ENCODE measurements at regions not wholly inside any gene's neighbourhood (a gene's known extent, or its start where the extent isn't known, plus 50 kb on each side); places are given as distances from the start of the nearest gene placed in this dataset.

- no peak overlapping the region for H3K27ac ChIP-seq (replicated peaks in 1 of 4)
- H3K4me1 ChIP-seq: no peaks in the 10 kb centered on the region
- 66% methylated on average over 2 of the region's 2 CpGs for WGBS
- intact Hi-C loops (cut with DNase I): no loop called here
- H3K36me3 ChIP-seq: no peaks in the 10 kb centered on the region
- H3K4me3 ChIP-seq: no peak overlapping the region
- no peaks in the 10 kb centered on the region for H3K27me3 ChIP-seq
- H3K9me3 ChIP-seq: no peaks in the 10 kb centered on the region
- TF ChIP-seq POLR2A (IDR thresholded peaks at IDR 0.05; ENCODE audit: low read depth) (no peak), CTCF (IDR thresholded peaks at IDR 0.05) (no peak), EP300 (IDR thresholded peaks at IDR 0.05) (no peak), POLR2AphosphoS5 (IDR thresholded peaks at IDR 0.05) (no peak)
- DNase-seq (ENCODE audit: extremely low spot score): no peak
Measured at GRCh38 chr3:148149556-148149955, 548.1 kb upstream of the AGTR1 start.

GRCh38 chr3:148150141-148150540 lies 547.6 kb upstream of the AGTR1 start:
- no peak overlapping the region for H3K4me3 ChIP-seq
- no peaks in the 10 kb centered on the region for H3K4me1 ChIP-seq
- no peak for TF ChIP-seq POLR2AphosphoS5 (IDR thresholded peaks at IDR 0.05)
- TF ChIP-seq EP300 (IDR thresholded peaks at IDR 0.05): no peak
- TF ChIP-seq CTCF (IDR thresholded peaks at IDR 0.05): no peak
- no peak for TF ChIP-seq POLR2A (IDR thresholded peaks at IDR 0.05; ENCODE audit: low read depth)
- no peaks in the 10 kb centered on the region for H3K27me3 ChIP-seq
- intact Hi-C loops (cut with DNase I): no loop called here
- H3K9me3 ChIP-seq: no peaks in the 10 kb centered on the region
- DNase-seq (ENCODE audit: extremely low spot score): no peak
- WGBS: 83% methylated on average over 2 of the region's 2 CpGs
- H3K36me3 ChIP-seq: no peaks in the 10 kb centered on the region
- no peak overlapping the region for H3K27ac ChIP-seq (replicated peaks in 1 of 4)

- Histone ChIP-seq H3K27ac (replicated peaks in 1 of 4) (no peak overlapping the region), H3K4me1 (no peaks in the 10 kb centered on the region), H3K9me3 (no peaks in the 10 kb centered on the region), H3K36me3 (no peaks in the 10 kb centered on the region), H3K4me3 (no peak overlapping the region), H3K27me3 (no peaks in the 10 kb centered on the region)
- WGBS: 56% methylated on average over 3 of the region's 3 CpGs
- intact Hi-C loops (cut with DNase I): no loop called here
- DNase-seq (ENCODE audit: extremely low spot score): no peak
- TF ChIP-seq CTCF (IDR thresholded peaks at IDR 0.05) (no peak), POLR2AphosphoS5 (IDR thresholded peaks at IDR 0.05) (no peak)
Measured at GRCh38 chr3:148158210-148158609, 539.5 kb upstream of the AGTR1 start.

- intact Hi-C loops (cut with DNase I): no loop called here
- Histone ChIP-seq H3K4me1 (no peaks in the 10 kb centered on the region), H3K4me3 (no peak overlapping the region), H3K27me3 (no peaks in the 10 kb centered on the region), H3K27ac (replicated peaks in 1 of 4) (no peak overlapping the region), H3K9me3 (no peaks in the 10 kb centered on the region), H3K36me3 (no peaks in the 10 kb centered on the region)
- DNase-seq (ENCODE audit: extremely low spot score): no peak
- TF ChIP-seq POLR2AphosphoS5 (IDR thresholded peaks at IDR 0.05): no peak
- TF ChIP-seq CTCF (IDR thresholded peaks at IDR 0.05): no peak
- TF ChIP-seq POLR2A (IDR thresholded peaks at IDR 0.05; ENCODE audit: low read depth): no peak
- no peak for TF ChIP-seq EP300 (IDR thresholded peaks at IDR 0.05)
- 84% methylated on average over 2 of the region's 2 CpGs for WGBS
Measured at GRCh38 chr3:148162132-148162531, 535.6 kb upstream of the AGTR1 start.

- H3K9me3 ChIP-seq: no peaks in the 10 kb centered on the region
- TF ChIP-seq POLR2AphosphoS5 (IDR thresholded peaks at IDR 0.05): no peak
- TF ChIP-seq CTCF (IDR thresholded peaks at IDR 0.05): no peak
- TF ChIP-seq EP300 (IDR thresholded peaks at IDR 0.05): no peak
- no peak for TF ChIP-seq POLR2A (IDR thresholded peaks at IDR 0.05; ENCODE audit: low read depth)
- no peak for DNase-seq (ENCODE audit: extremely low spot score)
- H3K27ac ChIP-seq (replicated peaks in 1 of 4): no peak overlapping the region
- WGBS: 60% methylated on average over 2 of the region's 2 CpGs
- no peaks in the 10 kb centered on the region for H3K36me3 ChIP-seq
- H3K27me3 ChIP-seq: no peaks in the 10 kb centered on the region
- no peaks in the 10 kb centered on the region for H3K4me1 ChIP-seq
- H3K4me3 ChIP-seq: no peak overlapping the region
- intact Hi-C loops (cut with DNase I): no loop called here
Measured at GRCh38 chr3:148168347-148168746, 529.4 kb upstream of the AGTR1 start.
